AG10803 (cell line): ENCODE measurements at regions not wholly inside any gene's neighbourhood (a gene's known extent, or its start where the extent isn't known, plus 50 kb on each side); places are given as distances from the start of the nearest gene placed in this dataset.

ENCODE experiments used
- DNase-seq: peaks from one replicate; pipeline ENCODE4 v3.0.0; 2010; ENCODE audit warnings: low read depth
- H3K4me3 ChIP-seq: 2 replicates; pipeline ENCODE4 v1.5.1; 2011; ENCODE audit warnings: mild to moderate bottlenecking, low read length, control low read depth
- CTCF ChIP-seq: conservative IDR thresholded peaks from 2 replicates; pipeline ENCODE4 v1.5.1; 2011; ENCODE audit warnings: mild to moderate bottlenecking, low read length, control low read depth, inconsistent platforms

GRCh38 chr7:46772776-46773175 is 809.1 kb downstream of the TNS3 start:
- no peak for DNase-seq
- H3K4me3 ChIP-seq = no peak overlapping the region
- TF ChIP-seq CTCF = no peak

GRCh38 chr7:46767071-46767470 is 814.8 kb downstream of the TNS3 start:
- DNase-seq = no peak
- no peak for TF ChIP-seq CTCF

GRCh38 chr7:46764100-46764936 is 817.6 kb downstream of the TNS3 start:
- H3K4me3 ChIP-seq = no peak overlapping the region
- no peak for TF ChIP-seq CTCF
- DNase-seq = peak; percentile 96

More at GRCh38 chr7:46767071-46767470, 814.8 kb downstream of the TNS3 start:
- no peak overlapping the region for H3K4me3 ChIP-seq

GRCh38 chr7:46763344-46763743 is 818.6 kb downstream of the TNS3 start:
- DNase-seq = peak; percentile 51
- TF ChIP-seq CTCF = no peak
- no peak overlapping the region for H3K4me3 ChIP-seq

- TF ChIP-seq CTCF = no peak
- no peak overlapping the region for H3K4me3 ChIP-seq
- peak; percentile 92 for DNase-seq
Observed at GRCh38 chr7:46759711-46760480, 822.0 kb downstream of the TNS3 start.

GRCh38 chr7:46756996-46757395 is 824.9 kb downstream of the TNS3 start:
- no peak for TF ChIP-seq CTCF
- no peak for DNase-seq
- H3K4me3 ChIP-seq = no peak overlapping the region
